Stimulated activated CD4-positive, alpha-beta T cell treated with anti-CD3 and anti-CD28 coated beads, Interleukin-4, amount 100 ng/mL, for 24 hours (primary cell): ENCODE measurements at regions not wholly inside any gene's neighbourhood (a gene's known extent, or its start where the extent isn't known, plus 50 kb on each side); places are given as distances from the start of the nearest gene placed in this dataset.
"Not testable (repeated sequence)": the region's sequence is repeated elsewhere in the genome, so short reads cannot be mapped to it uniquely, and the experiment has no call there.

ENCODE experiments used
- DNase-seq: peaks from one replicate; pipeline ENCODE4 v3.0.0-alpha.2; 2020

- no peak for DNase-seq
These were observed 775.6 kb downstream of the GATA3 start for GRCh38 chr10:8830048-8830447.

- DNase-seq = no peak
These were observed 776.4 kb downstream of the GATA3 start for GRCh38 chr10:8830876-8831275.

- DNase-seq = no peak
These were observed 781.1 kb downstream of the GATA3 start for GRCh38 chr10:8835453-8836167.

- DNase-seq = no peak
These were observed 785.9 kb downstream of the GATA3 start for GRCh38 chr10:8840356-8840755.

GRCh38 chr10:8844141-8844540 is 789.7 kb downstream of the GATA3 start:
- no peak for DNase-seq

GRCh38 chr10:8852546-8852945 is 798.1 kb downstream of the GATA3 start:
- DNase-seq = no peak

- DNase-seq = no peak
These were observed 798.6 kb downstream of the GATA3 start for GRCh38 chr10:8853048-8853447.

GRCh38 chr10:8868924-8869323 is 814.4 kb downstream of the GATA3 start:
- DNase-seq = not testable (repeated sequence)

- DNase-seq = no peak
These were observed 818.8 kb downstream of the GATA3 start for GRCh38 chr10:8873310-8873709.

- no peak for DNase-seq
These were observed 819.8 kb downstream of the GATA3 start for GRCh38 chr10:8874268-8874667.

GRCh38 chr10:8874972-8875371 is 820.5 kb downstream of the GATA3 start:
- no peak for DNase-seq

GRCh38 chr10:8876171-8876570 is 821.7 kb downstream of the GATA3 start:
- DNase-seq = no peak

- DNase-seq = no peak
These were observed 835.0 kb downstream of the GATA3 start for GRCh38 chr10:8889538-8889937.

- DNase-seq = no peak
These were observed 838.6 kb downstream of the GATA3 start for GRCh38 chr10:8893102-8893501.

GRCh38 chr10:8894148-8894547 is 839.7 kb downstream of the GATA3 start:
- no peak for DNase-seq

GRCh38 chr10:8897769-8898168 is 843.3 kb downstream of the GATA3 start:
- DNase-seq = no peak

GRCh38 chr10:8898745-8899330 is 844.4 kb downstream of the GATA3 start:
- DNase-seq = no peak

- DNase-seq = no peak
These were observed 848.4 kb downstream of the GATA3 start for GRCh38 chr10:8902926-8903325.

GRCh38 chr10:8908013-8908412 is 853.5 kb downstream of the GATA3 start:
- no peak for DNase-seq

GRCh38 chr10:8910314-8910713 is 855.8 kb downstream of the GATA3 start:
- DNase-seq = no peak

- no peak for DNase-seq
These were observed 856.5 kb downstream of the GATA3 start for GRCh38 chr10:8911032-8911431.

- DNase-seq = no peak
These were observed 857.6 kb downstream of the GATA3 start for GRCh38 chr10:8912108-8912507.

- DNase-seq = no peak
These were observed 859.2 kb downstream of the GATA3 start for GRCh38 chr10:8913720-8914119.

- no peak for DNase-seq
These were observed 864.8 kb downstream of the GATA3 start for GRCh38 chr10:8919280-8919679.

- no peak for DNase-seq
These were observed 867.1 kb downstream of the GATA3 start for GRCh38 chr10:8921568-8921967.
